ENCODE measurements at regions not wholly inside any gene's neighbourhood (a gene's known extent, or its start where the extent isn't known, plus 50 kb on each side); places are given as distances from the start of the nearest gene placed in this dataset.

GRCh38 chr1:58116284-58116683, 430.2 kb downstream of the OMA1 start:
- TF ChIP-seq POLR2A (IDR thresholded peaks at IDR 0.05) (no peak), CTCF (IDR thresholded peaks at IDR 0.05) (no peak)
